Endothelial cell of umbilical vein (primary cell): ENCODE measurements at regions not wholly inside any gene's neighbourhood (a gene's known extent, or its start where the extent isn't known, plus 50 kb on each side); places are given as distances from the start of the nearest gene placed in this dataset.

Source experiments
- BruUV-seq: library from RNA; stranded (reverse); fragments of 400-500 nt; replicated peaks from 2 replicates; lab custom pipeline; 2021; lab: Mats Ljungman, UMichigan
- CTCF ChIA-PET: fragments of 300-600, 350-600 bp; sonication (Branson Sonifier 250); formaldehyde crosslinking; loops from one replicate; lab custom pipeline; 2021; ENCODE audit warnings: antibody characterized with exemption, inconsistent platforms; lab: Charles Lee
- POLR2A ChIA-PET: fragments of 300-600, 350-600 bp; sonication (Branson Sonifier 250); formaldehyde crosslinking; loops from one replicate; lab custom pipeline; 2021; ENCODE audit warnings: antibody characterized with exemption, inconsistent platforms; lab: Charles Lee
- DNase-seq: peaks from one replicate; pipeline ENCODE4 v3.0.0-alpha.2; 2011; ENCODE audit warnings: low read depth, low spot score
- FAIRE-seq: peaks from 2 replicates; lab custom pipeline; 2011; peaks lifted over from hg19 to GRCh38; lab: Jason Lieb, UNC
- H2AFZ ChIP-seq: 2 replicates; pipeline ENCODE4 v1.6.0; 2012; ENCODE audit warnings: low read depth, low read length, control low read depth, inconsistent platforms
- H3K27ac ChIP-seq: 2 replicates; pipeline ENCODE4 v1.5.1; 2011; ENCODE audit warnings: low read depth, mild to moderate bottlenecking, control low read depth, low read length, moderate library complexity; ENCODE audit not compliant: insufficient read depth
- H3K27me3 ChIP-seq, 2 experiments: 2 replicates each; pipeline versions ENCODE4 v1.6.0 to v1.6.1; 2011; ENCODE audit warnings: low read length in 2 of 2, mixed read lengths in 1 of 2; ENCODE audit not compliant: control insufficient read depth in 2 of 2, insufficient read depth in 2 of 2
- H3K36me3 ChIP-seq, 2 experiments: 2 replicates in 1 of 2; 3 replicates in 1 of 2; pipeline ENCODE4 v1.5.1; 2011; ENCODE audit warnings: low read length in 2 of 2, mild to moderate bottlenecking in 1 of 2, moderate library complexity in 1 of 2; ENCODE audit not compliant: control insufficient read depth in 2 of 2, insufficient read depth in 2 of 2; ENCODE audit errors: extremely low read depth in 1 of 2
- H3K4me1 ChIP-seq: 3 replicates; pipeline ENCODE4 v1.5.1; 2011; ENCODE audit warnings: mild to moderate bottlenecking, low read length; ENCODE audit not compliant: control insufficient read depth, insufficient read depth; ENCODE audit errors: extremely low read depth
- H3K4me2 ChIP-seq: 2 replicates; pipeline ENCODE4 v1.6.1; 2011; ENCODE audit warnings: low read length, control low read depth, mixed read lengths; ENCODE audit not compliant: insufficient read depth
- H3K4me3 ChIP-seq, 3 experiments: fragments of 200-600 bp in 1 of 3; sonication (generic), shearing (Covaris generic) in 1 of 3; replicated peaks in 1 of 3; 2 replicates each; pipeline ENCODE4 v1.5.1; 2011 to 2016; ENCODE audit warnings: control low read depth in 3 of 3, low read length in 3 of 3, mild to moderate bottlenecking in 2 of 3, inconsistent platforms in 1 of 3, low read depth in 1 of 3, moderate library complexity in 1 of 3; ENCODE audit not compliant: insufficient read depth in 1 of 3
- H3K79me2 ChIP-seq: 2 replicates; pipeline ENCODE4 v1.6.0; 2012; ENCODE audit warnings: low read length, inconsistent platforms; ENCODE audit not compliant: control insufficient read depth, insufficient read depth
- H3K9ac ChIP-seq: replicated peaks from 2 replicates; pipeline ENCODE3; 2011; ENCODE audit warnings: low read length, control low read depth; ENCODE audit not compliant: insufficient read depth; ENCODE audit errors: extremely low read depth
- H3K9me1 ChIP-seq: replicated peaks from 3 replicates; pipeline ENCODE4 v1.6.0; 2011; ENCODE audit warnings: mild to moderate bottlenecking, low read length; ENCODE audit not compliant: control insufficient read depth, insufficient read depth; ENCODE audit errors: extremely low read depth
- H3K9me3 ChIP-seq: replicated peaks from 2 replicates; pipeline ENCODE4 v1.5.1; 2012; ENCODE audit warnings: low read length, inconsistent platforms; ENCODE audit not compliant: control insufficient read depth, insufficient read depth
- H4K20me1 ChIP-seq: replicated peaks from 2 replicates; pipeline ENCODE3; 2011; ENCODE audit warnings: mild to moderate bottlenecking, low read length; ENCODE audit not compliant: control insufficient read depth, insufficient read depth; ENCODE audit errors: extremely low read depth
- EZH2 ChIP-seq: IDR thresholded peaks from 2 replicates; pipeline ENCODE4 v1.6.1; 2012; ENCODE audit warnings: borderline replicate concordance, low read depth, mild to moderate bottlenecking, moderate library complexity, low read length, inconsistent platforms; ENCODE audit not compliant: severe bottlenecking
- FOS ChIP-seq: IDR thresholded peaks from 2 replicates; pipeline ENCODE4 v1.6.1; 2011; ENCODE audit warnings: mild to moderate bottlenecking, low read length, moderate library complexity, borderline replicate concordance; ENCODE audit not compliant: insufficient read depth
- GATA2 ChIP-seq: IDR thresholded peaks from 2 replicates; pipeline ENCODE4 v1.7.0; 2011; ENCODE audit warnings: low read depth, mild to moderate bottlenecking, moderate library complexity, mixed read lengths, low read length; ENCODE audit not compliant: insufficient read length, insufficient read depth
- JUN ChIP-seq: IDR thresholded peaks from 2 replicates; pipeline ENCODE4 v1.6.1; 2011; ENCODE audit warnings: borderline replicate concordance, low read depth; ENCODE audit not compliant: insufficient read length, insufficient read depth
- MYC ChIP-seq: IDR thresholded peaks from one replicate; pipeline ENCODE4 v1.6.1; 2011; ENCODE audit warnings: mild to moderate bottlenecking, low read depth, low read length
- POLR2A ChIP-seq: IDR thresholded peaks from 2 replicates; pipeline ENCODE4 v1.6.1; 2012; ENCODE audit warnings: low read depth, mild to moderate bottlenecking, control low read depth, low read length
- dilution Hi-C: fragments of 300-500 bp; cut with MboI; formaldehyde crosslinking; loops from one replicate; pipeline ENCODE4 v1.15.0; 2019; ENCODE audit warnings: low sequenced_read_pairs; ENCODE audit not compliant: extremely low pct_ligation_motif_present
- intact Hi-C: fragments of 100-400 bp; cut with micrococcal nuclease; formaldehyde crosslinking; loops from one replicate; pipeline ENCODE4 v1.10.0; 2022
- TF ChIP-seq, protein P1 (sequence below), 2 donors: IDR thresholded peaks; 1 replicate in 1 of 2; 2 replicates in 1 of 2; pipeline ENCODE4 v1.5.1; 2011; ENCODE audit warnings: low read length in 2 of 2, mild to moderate bottlenecking in 2 of 2, moderate library complexity in 2 of 2, control low read depth in 1 of 2, inconsistent platforms in 1 of 2, low read depth in 1 of 2; ENCODE audit not compliant: insufficient read depth in 1 of 2; ENCODE audit errors: extremely low read depth in 1 of 2
- TF ChIP-seq, protein P2 (sequence below): IDR thresholded peaks from 2 replicates; pipeline ENCODE4 v1.6.1; 2011; ENCODE audit not compliant: insufficient read depth, insufficient read length

DNA sequence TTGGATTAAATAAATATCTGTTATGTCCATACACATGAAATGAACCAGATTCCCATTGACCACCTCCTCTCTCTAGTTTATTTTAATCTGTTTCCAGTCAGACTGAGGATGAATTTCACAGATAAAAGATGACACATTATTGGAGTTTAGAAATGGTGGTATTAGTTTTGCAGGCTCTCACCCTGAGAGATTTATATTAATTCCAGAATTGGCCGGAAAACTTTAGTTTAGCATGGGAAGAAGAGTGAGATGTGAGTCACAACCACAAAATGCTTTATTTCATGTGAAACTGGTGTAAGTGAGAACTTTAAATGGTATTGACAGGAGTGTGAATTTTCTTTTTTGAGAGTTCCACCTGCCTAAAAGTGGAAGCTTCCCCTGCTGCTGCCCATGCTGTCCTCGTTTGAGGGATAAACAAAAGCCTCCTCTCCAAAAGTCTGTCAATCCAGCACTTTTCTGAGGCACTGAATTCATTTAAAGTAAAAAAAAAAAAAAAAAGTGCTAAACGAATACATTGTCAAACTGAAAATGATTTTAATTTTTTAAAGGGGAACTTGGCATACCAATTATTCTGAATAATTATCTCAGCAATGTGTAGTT lies 65.1 kb upstream of the EPHA3 start:
- Histone ChIP-seq H3K36me3 (no peaks in the 10 kb centered on the region), H3K79me2 (no peaks in the 10 kb centered on the region), H3K4me1 (no peaks in the 10 kb centered on the region), H2AFZ (no peak overlapping the region), H4K20me1 (no peaks in the 10 kb centered on the region), H3K27me3 (no peaks in the 10 kb centered on the region), H3K9me3 (no peaks in the 10 kb centered on the region), H3K9ac (no peak overlapping the region), H3K4me3 (no peak overlapping the region), H3K4me2 (no peak overlapping the region), H3K27ac (no peak overlapping the region), H3K9me1 (no peaks in the 10 kb centered on the region)
- no TSS peak for BruUV-seq
- dilution Hi-C loops, result no loop called here
- CTCF ChIA-PET, result no interaction called here
- no peak for DNase-seq
- TF ChIP-seq, protein P1, sequence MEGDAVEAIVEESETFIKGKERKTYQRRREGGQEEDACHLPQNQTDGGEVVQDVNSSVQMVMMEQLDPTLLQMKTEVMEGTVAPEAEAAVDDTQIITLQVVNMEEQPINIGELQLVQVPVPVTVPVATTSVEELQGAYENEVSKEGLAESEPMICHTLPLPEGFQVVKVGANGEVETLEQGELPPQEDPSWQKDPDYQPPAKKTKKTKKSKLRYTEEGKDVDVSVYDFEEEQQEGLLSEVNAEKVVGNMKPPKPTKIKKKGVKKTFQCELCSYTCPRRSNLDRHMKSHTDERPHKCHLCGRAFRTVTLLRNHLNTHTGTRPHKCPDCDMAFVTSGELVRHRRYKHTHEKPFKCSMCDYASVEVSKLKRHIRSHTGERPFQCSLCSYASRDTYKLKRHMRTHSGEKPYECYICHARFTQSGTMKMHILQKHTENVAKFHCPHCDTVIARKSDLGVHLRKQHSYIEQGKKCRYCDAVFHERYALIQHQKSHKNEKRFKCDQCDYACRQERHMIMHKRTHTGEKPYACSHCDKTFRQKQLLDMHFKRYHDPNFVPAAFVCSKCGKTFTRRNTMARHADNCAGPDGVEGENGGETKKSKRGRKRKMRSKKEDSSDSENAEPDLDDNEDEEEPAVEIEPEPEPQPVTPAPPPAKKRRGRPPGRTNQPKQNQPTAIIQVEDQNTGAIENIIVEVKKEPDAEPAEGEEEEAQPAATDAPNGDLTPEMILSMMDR (IDR thresholded peaks at IDR 0.05; ENCODE audit: extremely low read depth in 1 of 2, insufficient read depth in 1 of 2, low read depth in 1 of 2, low read length in 2 of 2), result no peak
- TF ChIP-seq, protein P2, sequence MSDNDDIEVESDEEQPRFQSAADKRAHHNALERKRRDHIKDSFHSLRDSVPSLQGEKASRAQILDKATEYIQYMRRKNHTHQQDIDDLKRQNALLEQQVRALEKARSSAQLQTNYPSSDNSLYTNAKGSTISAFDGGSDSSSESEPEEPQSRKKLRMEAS, result no peak
- TF ChIP-seq MYC (no peak), EZH2 (no peak), JUN (no peak)
- intact Hi-C loops, result no loop called here
- no peak for FAIRE-seq
- POLR2A ChIA-PET, result no interaction called here

- no peak overlapping the region for H3K27ac ChIP-seq
- H3K4me3 ChIP-seq, result no peak overlapping the region
- BruUV-seq, result no TSS peak
- H3K4me1 ChIP-seq, result no peaks in the 10 kb centered on the region
- CTCF ChIA-PET, result no interaction called here
- H3K4me2 ChIP-seq, result no peak overlapping the region
- no peak overlapping the region for H3K9ac ChIP-seq
- H2AFZ ChIP-seq, result no peak overlapping the region
- dilution Hi-C loops (no loop called here), intact Hi-C loops (no loop called here)
- H4K20me1 ChIP-seq, result no peaks in the 10 kb centered on the region
- no peaks in the 10 kb centered on the region for H3K27me3 ChIP-seq
- POLR2A ChIA-PET, result no interaction called here
- TF ChIP-seq FOS (no peak), JUN (no peak), GATA2 (no peak), EZH2 (no peak), POLR2A (no peak)
- TF ChIP-seq, protein P2, result no peak
- TF ChIP-seq, protein P1 (IDR thresholded peaks at IDR 0.05; ENCODE audit: extremely low read depth in 1 of 2, insufficient read depth in 1 of 2, low read depth in 1 of 2, low read length in 2 of 2), result no peak
- H3K9me3 ChIP-seq, result no peaks in the 10 kb centered on the region
- no peaks in the 10 kb centered on the region for H3K79me2 ChIP-seq
- DNase-seq, result no peak
- no peaks in the 10 kb centered on the region for H3K9me1 ChIP-seq
- no peak for FAIRE-seq
- H3K36me3 ChIP-seq, result no peaks in the 10 kb centered on the region
Measured at GRCh38 chr3:89043406-89043932, 64.0 kb upstream of the EPHA3 start.
